Smooth muscle cell (in vitro differentiated cells): ENCODE measurements at regions not wholly inside any gene's neighbourhood (a gene's known extent, or its start where the extent isn't known, plus 50 kb on each side); places are given as distances from the start of the nearest gene placed in this dataset.

Source experiments
- DNase-seq: peaks from one replicate; lab custom pipeline; 2025; ENCODE audit not compliant: unreplicated experiment; lab: John Stamatoyannopoulos, UW
- H2AFZ ChIP-seq: fragments of 200-600 bp; sonication (generic); 2 replicates; pipeline ENCODE4 v1.6.0; 2016; ENCODE audit warnings: antibody characterized with exemption, low read depth, mild to moderate bottlenecking
- H3F3A ChIP-seq: fragments of 200-600 bp; sonication (generic); 2 replicates; pipeline ENCODE4 v1.6.0; 2017; ENCODE audit warnings: antibody characterized with exemption, low read depth
- H3K27ac ChIP-seq: fragments of 200-600 bp; sonication (generic); 2 replicates; pipeline ENCODE4 v1.5.1; 2016; ENCODE audit warnings: low read depth, mild to moderate bottlenecking
- H3K27me3 ChIP-seq: fragments of 200-600 bp; sonication (generic); 2 replicates; pipeline ENCODE4 v1.6.1; 2016; ENCODE audit warnings: low read depth, mild to moderate bottlenecking
- H3K36me3 ChIP-seq: fragments of 200-600 bp; sonication (generic); 2 replicates; pipeline ENCODE4 v1.5.1; 2016; ENCODE audit warnings: low read depth
- H3K4me1 ChIP-seq: fragments of 200-600 bp; sonication (generic); 2 replicates; pipeline ENCODE4 v1.5.1; 2016; ENCODE audit warnings: low read depth
- H3K4me2 ChIP-seq: fragments of 200-600 bp; sonication (generic); 2 replicates; pipeline ENCODE4 v1.6.0; 2016; ENCODE audit warnings: mild to moderate bottlenecking
- H3K4me3 ChIP-seq: fragments of 200-600 bp; sonication (generic); 2 replicates; pipeline ENCODE4 v1.5.1; 2016; ENCODE audit warnings: mild to moderate bottlenecking
- H3K79me2 ChIP-seq: fragments of 200-600 bp; sonication (generic); 2 replicates; pipeline ENCODE4 v1.6.0; 2016; ENCODE audit warnings: low read depth, mild to moderate bottlenecking
- H3K9ac ChIP-seq: fragments of 200-600 bp; sonication (generic); 2 replicates; pipeline ENCODE4 v1.6.0; 2016; ENCODE audit warnings: low read depth
- H3K9me3 ChIP-seq: fragments of 200-600 bp; sonication (generic); replicated peaks from 2 replicates; pipeline ENCODE4 v1.5.1; 2016; ENCODE audit warnings: low read depth
- H4K20me1 ChIP-seq: fragments of 200-600 bp; sonication (generic); 2 replicates; pipeline ENCODE4 v1.6.0; 2016; ENCODE audit warnings: low read depth
- CTCF ChIP-seq: fragments of 200-600 bp; sonication (generic); IDR thresholded peaks from 2 replicates; pipeline ENCODE4 v1.5.1; 2017; ENCODE audit warnings: borderline replicate concordance, mild to moderate bottlenecking, antibody characterized with exemption; ENCODE audit not compliant: insufficient read depth, poor library complexity, severe bottlenecking
- WGBS: methylation state at CpG from one replicate; pipeline ENCODE4 v1.1.7; 2016; ENCODE audit warnings: low lambda C conversion rate; 5-methylcytosine and 5-hydroxymethylcytosine counted together

- Histone ChIP-seq H3K9me3 (no peaks in the 10 kb centered on the region), H3K27me3 (no peaks in the 10 kb centered on the region), H3K9ac (no peak overlapping the region), H3F3A (no peaks in the 10 kb centered on the region), H3K4me3 (no peak overlapping the region), H3K4me2 (no peak overlapping the region), H3K27ac (no peak overlapping the region), H3K4me1 (peaks cover 19% of the 10 kb centered on the region), H4K20me1 (no peaks in the 10 kb centered on the region), H2AFZ (no peak overlapping the region), H3K36me3 (no peaks in the 10 kb centered on the region), H3K79me2 (no peaks in the 10 kb centered on the region)
- no peak for TF ChIP-seq CTCF
- WGBS, result 80% methylated on average over 5 of the region's 5 CpGs
- DNase-seq, result no peak
These were observed 322.0 kb downstream of the FAT3 start for GRCh38 chr11:92546603-92547002.

GRCh38 chr11:92550411-92550810 is 325.8 kb downstream of the FAT3 start:
- no peak for TF ChIP-seq CTCF
- Histone ChIP-seq H4K20me1 (no peaks in the 10 kb centered on the region), H3K27ac (no peak overlapping the region), H3K4me3 (no peak overlapping the region), H3F3A (no peaks in the 10 kb centered on the region), H3K27me3 (no peaks in the 10 kb centered on the region), H3K4me2 (no peak overlapping the region), H3K9ac (no peak overlapping the region), H2AFZ (no peak overlapping the region), H3K36me3 (no peaks in the 10 kb centered on the region), H3K9me3 (no peaks in the 10 kb centered on the region), H3K79me2 (no peaks in the 10 kb centered on the region), H3K4me1 (peaks cover 19% of the 10 kb centered on the region)
- DNase-seq, result no peak

DNA sequence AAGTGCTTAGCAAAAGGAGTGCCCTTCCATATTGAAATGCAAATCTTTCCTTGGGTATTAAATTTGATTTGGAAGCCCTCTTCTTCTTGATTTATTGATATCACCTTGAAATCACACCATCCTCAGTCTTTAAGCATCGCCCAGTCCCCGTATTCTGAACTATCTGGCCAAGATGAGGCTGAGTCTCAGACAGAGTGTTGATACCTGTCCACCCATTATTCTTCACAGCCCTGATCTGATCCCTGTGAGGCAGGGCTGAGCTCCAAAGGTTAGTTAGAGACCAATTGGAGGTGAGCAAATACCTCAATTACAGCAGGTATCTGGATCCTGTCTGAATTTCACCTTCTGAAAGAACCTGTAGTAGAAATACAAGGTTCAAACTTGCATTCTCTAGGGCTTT is 326.3 kb downstream of the FAT3 start:
- DNase-seq, result no peak
- Histone ChIP-seq H3K36me3 (no peaks in the 10 kb centered on the region), H3K9ac (no peak overlapping the region), H3K4me3 (no peak overlapping the region), H3F3A (no peaks in the 10 kb centered on the region), H3K27ac (no peak overlapping the region), H3K27me3 (no peaks in the 10 kb centered on the region), H3K79me2 (no peaks in the 10 kb centered on the region), H3K4me2 (no peak overlapping the region), H2AFZ (no peak overlapping the region), H3K9me3 (no peaks in the 10 kb centered on the region), H4K20me1 (no peaks in the 10 kb centered on the region), H3K4me1 (peaks cover 19% of the 10 kb centered on the region)
- 92% methylated on average over 2 of the region's 2 CpGs for WGBS
- no peak for TF ChIP-seq CTCF

DNA sequence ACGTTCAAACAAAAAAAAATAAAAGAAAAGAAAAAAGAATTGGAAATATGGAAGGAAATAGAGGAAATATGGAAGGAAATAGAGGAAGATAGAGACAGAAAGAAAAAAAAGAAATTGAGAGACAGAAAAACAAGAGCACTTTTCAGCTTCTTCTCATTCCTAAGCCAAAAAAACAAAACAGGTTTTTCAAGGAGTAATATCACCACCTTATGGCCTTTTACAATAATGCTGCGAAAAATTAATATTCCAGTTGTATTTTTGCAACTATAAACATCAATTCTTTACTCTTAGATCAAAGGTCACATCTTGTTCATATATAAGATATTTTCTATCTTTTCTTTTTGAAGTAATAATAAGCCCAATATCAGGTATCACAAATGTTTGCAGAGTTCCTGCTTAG is 328.3 kb downstream of the FAT3 start:
- Histone ChIP-seq H3F3A (no peaks in the 10 kb centered on the region), H3K4me1 (peaks cover 14% of the 10 kb centered on the region), H3K4me3 (no peak overlapping the region), H2AFZ (no peak overlapping the region), H4K20me1 (no peaks in the 10 kb centered on the region), H3K9ac (no peak overlapping the region), H3K9me3 (no peaks in the 10 kb centered on the region), H3K27ac (no peak overlapping the region), H3K4me2 (no peak overlapping the region), H3K79me2 (no peaks in the 10 kb centered on the region), H3K27me3 (no peaks in the 10 kb centered on the region), H3K36me3 (no peaks in the 10 kb centered on the region)
- no peak for DNase-seq
- 66% methylated on average over 2 of the region's 2 CpGs for WGBS
- TF ChIP-seq CTCF, result peak; percentile 33
